Epithelial cell of proximal tubule (primary cell): ENCODE measurements at regions not wholly inside any gene's neighbourhood (a gene's known extent, or its start where the extent isn't known, plus 50 kb on each side); places are given as distances from the start of the nearest gene placed in this dataset.

Experiments
- DNase-seq: peaks from one replicate; pipeline ENCODE4 v3.0.0-alpha.2; 2011; ENCODE audit warnings: low read depth
- H3K4me3 ChIP-seq: 2 replicates; pipeline ENCODE4 v1.5.1; 2011; ENCODE audit warnings: low read depth, mild to moderate bottlenecking, low read length
- CTCF ChIP-seq: conservative IDR thresholded peaks from 2 replicates; pipeline ENCODE4 v1.5.1; 2012; ENCODE audit warnings: low read depth, mild to moderate bottlenecking, low read length

GRCh38 chr1:59128784-59129227 is 168.1 kb upstream of the FGGY start:
- H3K4me3 ChIP-seq = no peak overlapping the region
- peak; percentile 83 for DNase-seq
- TF ChIP-seq CTCF = no peak

GRCh38 chr1:59132295-59132694 is 164.6 kb upstream of the FGGY start:
- no peak for DNase-seq
- H3K4me3 ChIP-seq = no peak overlapping the region
- TF ChIP-seq CTCF = no peak

- DNase-seq = no peak
- TF ChIP-seq CTCF = no peak
- H3K4me3 ChIP-seq = no peak overlapping the region
Observed at GRCh38 chr1:59133997-59134396, 162.9 kb upstream of the FGGY start.

- DNase-seq = no peak
- H3K4me3 ChIP-seq = no peak overlapping the region
- TF ChIP-seq CTCF = no peak
Observed at GRCh38 chr1:59135761-59136255, 161.1 kb upstream of the FGGY start.

- peak; percentile 66 for DNase-seq
- no peak overlapping the region for H3K4me3 ChIP-seq
- no peak for TF ChIP-seq CTCF
Observed at GRCh38 chr1:59136541-59137275, 160.2 kb upstream of the FGGY start.

GRCh38 chr1:59137276-59137615 is 159.6 kb upstream of the FGGY start:
- TF ChIP-seq CTCF = no peak
- no peak for DNase-seq
- no peak overlapping the region for H3K4me3 ChIP-seq

GRCh38 chr1:59137968-59138367 is 158.9 kb upstream of the FGGY start:
- H3K4me3 ChIP-seq = no peak overlapping the region
- DNase-seq = no peak
- no peak for TF ChIP-seq CTCF
